ENCODE measurements at regions not wholly inside any gene's neighbourhood (a gene's known extent, or its start where the extent isn't known, plus 50 kb on each side); places are given as distances from the start of the nearest gene placed in this dataset.

DNA sequence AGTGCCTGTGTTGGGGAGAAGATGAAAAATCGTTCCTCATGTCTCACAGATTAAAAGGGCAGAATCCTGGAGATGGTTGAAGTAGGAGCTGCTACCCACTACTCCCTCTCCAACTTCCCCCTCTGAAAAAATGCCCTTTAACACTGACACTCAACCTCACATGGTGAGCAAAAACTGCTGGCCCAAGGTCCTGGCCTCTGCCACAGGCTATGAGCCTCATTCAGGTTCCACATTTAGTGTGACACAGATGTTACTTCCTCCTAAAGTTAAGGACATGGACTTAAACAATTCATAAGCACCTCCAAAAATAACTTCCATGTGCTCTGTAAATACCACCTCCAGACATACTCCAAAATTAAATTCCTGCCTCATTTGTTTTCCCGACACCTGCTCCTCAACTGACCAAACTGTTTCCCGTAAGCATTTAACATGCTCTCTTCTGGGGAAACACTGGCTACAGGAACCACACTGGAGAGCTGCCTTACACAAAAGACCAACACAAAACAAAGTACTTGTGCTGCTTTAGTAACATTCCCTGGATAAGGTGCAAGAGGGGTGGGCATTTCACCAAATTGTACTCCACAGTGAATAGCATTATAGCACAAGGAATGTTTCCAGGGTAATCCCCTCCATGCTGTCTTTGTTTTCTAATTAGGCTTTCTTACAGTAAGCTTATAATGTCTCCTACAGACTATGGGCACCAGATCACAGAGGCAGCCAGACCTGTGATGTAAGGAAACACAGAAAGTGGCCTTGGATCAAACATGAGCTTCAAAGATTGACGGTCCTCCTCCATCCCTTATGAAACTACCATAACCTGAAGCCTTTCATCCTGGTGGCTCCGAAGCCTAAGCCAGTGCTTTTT lies 57.0 kb downstream of the PHLDA1 start:
- DNase-seq (ENCODE audit: low read depth in 2 of 2), result no peak

GRCh38 chr12:75971253-75971652 lies 60.3 kb downstream of the PHLDA1 start:
- no peak for DNase-seq (ENCODE audit: low read depth in 2 of 2)

DNA sequence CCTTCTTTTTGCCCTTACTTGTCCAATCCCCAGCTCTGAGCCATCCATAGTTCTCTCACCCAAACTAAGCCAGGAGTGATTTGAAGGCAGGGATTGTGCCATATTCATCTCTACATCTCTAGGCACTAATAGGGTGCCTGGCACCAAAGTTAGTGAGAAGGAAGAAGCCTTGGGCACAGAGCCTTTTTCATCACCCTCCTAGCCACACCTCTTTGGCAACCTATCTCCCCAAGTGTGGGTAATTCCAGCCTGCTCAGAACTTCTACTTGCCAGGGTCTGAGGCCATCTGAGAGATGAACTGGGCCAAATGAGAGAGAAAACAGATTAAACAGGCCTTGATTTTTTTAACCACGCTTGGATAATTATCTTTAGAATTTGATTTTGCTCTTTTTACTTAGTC lies 61.3 kb downstream of the PHLDA1 start:
- DNase-seq (ENCODE audit: low read depth in 2 of 2), result no peak

GRCh38 chr12:75969768-75970167 lies 61.8 kb downstream of the PHLDA1 start:
- DNase-seq (ENCODE audit: low read depth in 2 of 2), result no peak

GRCh38 chr12:75965661-75966060 lies 65.9 kb downstream of the PHLDA1 start:
- DNase-seq (ENCODE audit: low read depth in 2 of 2), result no peak

DNA sequence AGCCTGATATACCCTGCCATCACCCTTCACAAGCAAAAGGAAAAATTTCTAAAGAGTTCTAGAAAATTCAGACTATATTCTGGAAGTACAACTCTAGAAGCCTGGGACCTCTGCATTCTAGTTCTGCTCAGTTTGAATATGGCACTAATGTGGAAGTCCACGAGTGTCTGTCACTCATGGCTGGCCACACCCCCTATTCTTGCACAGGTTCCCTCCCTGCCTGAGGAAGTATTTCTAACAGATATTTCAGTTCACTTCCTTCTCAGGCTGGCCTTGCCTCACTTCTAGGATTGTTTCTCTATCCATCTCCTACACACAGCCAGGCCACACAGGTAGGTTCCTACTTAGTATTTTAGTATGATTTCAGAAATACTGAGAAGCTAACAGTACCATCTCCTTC lies 67.4 kb downstream of the PHLDA1 start:
- no peak for DNase-seq (ENCODE audit: low read depth in 2 of 2)

- no peak for DNase-seq (ENCODE audit: low read depth in 2 of 2)
These were observed 69.7 kb downstream of the PHLDA1 start for GRCh38 chr12:75961878-75962277.

- no peak for DNase-seq (ENCODE audit: low read depth in 2 of 2)
These were observed 70.5 kb downstream of the PHLDA1 start for GRCh38 chr12:75960954-75961661.

- DNase-seq (ENCODE audit: low read depth in 2 of 2), result no peak
These were observed 71.3 kb downstream of the PHLDA1 start for GRCh38 chr12:75960086-75960910.

DNA sequence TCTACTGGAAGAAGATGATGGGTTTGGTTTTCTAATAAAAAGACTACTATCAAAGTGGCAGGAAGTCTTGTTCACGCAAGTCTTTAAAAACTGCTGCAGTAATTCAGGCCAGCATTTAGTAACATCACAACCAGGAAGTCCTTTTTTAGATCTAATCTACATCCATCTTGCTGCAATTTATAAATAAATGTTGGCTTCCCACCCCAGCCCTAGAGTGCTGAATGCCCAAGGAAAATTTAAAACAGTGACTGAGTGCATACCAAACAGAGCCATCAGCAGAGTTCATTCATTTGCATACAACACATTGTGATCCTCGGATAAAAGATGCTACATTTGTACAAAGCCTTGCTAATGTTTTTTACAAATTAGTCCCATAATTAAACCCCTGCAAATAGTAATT lies 72.1 kb downstream of the PHLDA1 start:
- no peak for DNase-seq (ENCODE audit: low read depth in 2 of 2)

DNA sequence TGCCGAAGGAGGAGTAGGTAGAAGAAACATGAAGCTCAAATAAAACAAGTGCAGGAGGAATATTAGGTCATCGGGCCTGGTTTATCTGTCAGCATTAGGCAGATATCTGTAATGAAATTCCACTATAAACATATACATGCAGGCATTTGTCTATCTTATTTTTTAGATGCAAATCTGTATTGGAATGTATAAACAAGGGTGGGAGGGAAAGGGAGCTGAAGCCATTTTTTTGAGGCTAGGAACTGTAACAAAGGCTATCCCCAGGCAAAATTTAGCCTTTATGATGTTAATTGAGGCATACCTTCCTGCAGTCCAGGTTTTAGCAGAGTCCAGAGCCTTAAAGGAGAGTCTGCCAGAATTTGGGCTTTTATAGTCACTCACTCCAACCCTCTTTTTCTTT lies 72.5 kb downstream of the PHLDA1 start:
- no peak for DNase-seq (ENCODE audit: low read depth in 2 of 2)

DNA sequence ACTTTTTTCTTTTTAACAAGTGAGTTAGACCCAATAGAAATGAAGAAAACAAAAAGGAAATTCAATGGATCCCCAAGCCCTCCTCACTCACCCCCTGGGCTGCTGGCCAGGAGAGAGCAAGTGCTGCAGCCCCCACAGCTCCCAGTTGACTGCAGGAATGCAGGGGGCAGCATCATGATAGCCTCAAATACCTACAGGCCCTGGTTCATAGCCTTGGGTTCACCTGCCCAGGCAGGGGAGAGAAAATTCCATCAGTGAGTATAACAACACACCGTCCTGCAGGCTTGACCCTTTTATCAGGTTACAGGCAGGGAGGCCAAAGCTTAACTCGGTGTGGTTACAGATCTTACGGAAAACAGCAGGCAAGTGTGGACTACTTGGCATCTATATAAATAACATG lies 76.3 kb downstream of the PHLDA1 start:
- DNase-seq (ENCODE audit: low read depth in 2 of 2), result no peak

GRCh38 chr12:75954749-75955148 lies 76.8 kb downstream of the PHLDA1 start:
- DNase-seq (ENCODE audit: low read depth in 2 of 2), result no peak

DNA sequence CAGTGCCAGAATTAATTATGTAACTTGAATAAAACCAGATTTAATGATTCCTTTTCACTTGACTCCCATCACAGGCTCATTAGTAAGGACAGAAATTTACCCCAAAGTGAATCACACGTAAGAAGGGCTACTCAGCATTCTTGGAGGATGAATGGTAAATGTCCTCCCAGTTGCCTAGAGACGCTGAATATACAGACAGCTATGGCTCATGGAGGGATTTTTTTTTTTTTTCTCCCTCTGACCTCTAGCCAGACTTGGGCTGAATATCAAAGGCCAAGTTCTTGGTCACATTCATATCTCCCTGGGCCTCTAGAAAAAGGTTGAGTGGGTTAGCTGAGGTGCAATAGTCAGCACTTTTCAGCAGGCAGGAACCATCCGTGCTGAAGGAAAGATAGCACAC lies 77.5 kb downstream of the PHLDA1 start:
- DNase-seq (ENCODE audit: low read depth in 2 of 2), result no peak

- no peak for DNase-seq (ENCODE audit: low read depth in 2 of 2)
These were observed 78.2 kb downstream of the PHLDA1 start for GRCh38 chr12:75953312-75953906.

GRCh38 chr12:75951399-75952278 lies 79.9 kb downstream of the PHLDA1 start:
- DNase-seq (ENCODE audit: low read depth in 2 of 2), result no peak

DNA sequence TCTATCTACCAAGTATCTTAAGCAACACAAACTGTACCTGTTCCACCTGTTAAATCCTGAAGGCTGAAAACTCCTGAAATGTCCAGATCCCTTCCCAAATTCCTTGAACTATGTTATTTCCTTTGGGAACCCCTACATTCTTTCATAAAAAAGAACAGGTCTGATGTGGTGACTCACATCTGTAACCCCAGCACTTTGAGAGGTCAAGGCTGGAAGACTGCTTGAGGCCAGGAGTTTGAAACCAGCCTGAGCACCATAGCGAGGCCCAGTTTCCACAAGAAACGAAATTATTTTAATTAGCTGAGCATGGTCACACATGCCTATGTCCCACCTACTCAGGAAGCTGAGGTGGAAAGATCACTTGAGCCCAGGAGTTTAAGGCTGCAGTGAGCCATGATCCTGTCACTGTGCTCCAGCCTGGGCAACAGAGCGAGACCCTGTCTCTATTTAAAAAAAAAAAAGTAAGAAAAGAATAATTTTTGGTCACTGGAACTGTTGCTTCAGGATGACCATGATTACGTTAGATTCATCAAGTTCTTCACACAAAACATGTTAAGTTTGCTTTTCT lies 84.3 kb downstream of the PHLDA1 start:
- DNase-seq (ENCODE audit: low read depth in 2 of 2), result no peak

GRCh38 chr12:75945581-75945980 lies 86.0 kb downstream of the PHLDA1 start:
- DNase-seq (ENCODE audit: low read depth in 2 of 2), result no peak

DNA sequence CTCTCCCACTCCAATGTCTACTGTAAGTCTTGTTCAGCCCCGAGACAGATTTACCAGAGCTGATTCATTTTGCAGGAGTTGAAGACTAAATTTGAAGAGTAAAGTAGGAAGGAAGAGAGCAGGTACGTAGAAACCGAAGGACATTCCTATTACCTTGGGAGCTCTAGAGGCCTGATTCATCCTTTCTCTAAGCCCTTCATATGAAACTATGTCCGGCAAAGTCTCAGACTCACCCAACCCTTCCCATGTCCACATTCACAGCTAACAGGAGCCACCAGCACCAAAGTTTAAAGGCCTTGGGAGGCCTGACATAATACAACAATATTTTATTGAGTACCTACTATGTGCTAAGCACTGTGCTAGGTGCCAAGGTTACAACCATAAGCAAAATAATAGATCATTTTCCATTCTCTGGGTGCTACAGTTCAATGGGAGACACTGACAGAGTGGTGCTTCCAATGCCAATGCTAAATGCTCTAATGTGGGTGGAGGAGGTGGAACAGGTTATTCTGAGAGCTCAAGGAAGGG lies 86.6 kb downstream of the PHLDA1 start:
- no peak for DNase-seq (ENCODE audit: low read depth in 2 of 2)

Data from stimulated activated CD8-positive, alpha-beta memory T cell treated with anti-CD3 and anti-CD28 coated beads, Interleukin-2, amount 100 ng/mL, for 48 hours (primary cell).